LHCN-M2 (cell line): ENCODE measurements at regions not wholly inside any gene's neighbourhood (a gene's known extent, or its start where the extent isn't known, plus 50 kb on each side); places are given as distances from the start of the nearest gene placed in this dataset.
"Not testable (repeated sequence)": the region's sequence is repeated elsewhere in the genome, so short reads cannot be mapped to it uniquely, and the experiment has no call there.

Experiments
- DNase-seq: peaks from one replicate; pipeline ENCODE4 v3.0.0-alpha.2; 2012; ENCODE audit warnings: low read depth

DNA sequence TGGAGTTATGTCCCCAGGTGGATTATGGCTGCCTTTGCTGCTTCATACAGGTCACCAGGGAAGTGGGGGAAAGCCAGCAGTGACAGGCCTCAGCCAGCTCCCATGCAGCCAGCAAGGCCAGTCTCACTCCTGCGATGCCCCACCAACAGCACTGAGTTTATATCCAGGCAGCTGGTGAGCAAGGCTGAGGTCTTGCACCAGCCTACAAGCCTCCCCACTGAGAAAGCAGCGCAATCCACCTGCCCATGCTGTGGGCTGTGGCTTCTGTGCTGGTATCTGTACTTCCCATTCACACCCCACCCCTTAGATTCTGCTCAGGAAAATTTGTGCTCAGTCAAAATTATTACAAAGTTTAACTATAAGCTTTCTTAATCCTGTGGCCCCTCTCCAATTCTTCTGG, 153.5 kb downstream of the HHIP start:
- no peak for DNase-seq

DNA sequence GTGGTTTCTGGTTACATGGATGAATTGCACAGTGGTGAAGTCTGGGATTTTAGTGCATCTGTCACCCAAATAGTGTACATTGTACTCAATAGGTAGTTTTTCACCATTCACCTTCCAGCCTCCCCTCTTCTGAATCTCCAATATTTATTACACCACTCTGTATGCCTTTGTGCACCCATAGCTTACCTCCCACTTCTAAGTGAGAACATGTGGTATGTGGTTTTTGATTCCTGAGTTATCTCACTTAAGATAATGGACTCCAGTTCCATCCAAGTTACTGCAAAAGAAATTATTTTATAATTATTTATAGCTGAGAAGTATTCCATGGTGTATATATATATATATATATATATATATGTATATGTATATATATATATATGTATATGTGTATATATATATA, 155.8 kb downstream of the HHIP start:
- DNase-seq: no peak

DNA sequence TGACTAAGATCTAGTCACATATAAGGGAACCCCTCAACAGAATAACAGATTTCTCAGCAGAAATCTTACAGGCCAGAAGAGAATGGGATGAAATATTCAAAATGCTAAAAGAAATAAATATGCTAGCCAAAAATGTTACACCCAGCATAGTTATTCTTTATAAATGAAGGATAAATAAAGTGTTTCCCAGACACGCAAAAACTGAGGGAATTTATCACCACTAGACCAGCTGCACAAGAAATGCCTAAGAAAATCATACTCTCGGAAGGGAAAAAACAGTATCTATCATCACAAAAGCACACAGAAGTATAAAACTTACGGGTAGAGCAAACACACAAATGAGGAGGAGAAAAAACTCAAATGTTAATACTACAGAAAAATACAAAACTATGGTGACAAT, 162.1 kb downstream of the HHIP start:
- DNase-seq: no peak

DNA sequence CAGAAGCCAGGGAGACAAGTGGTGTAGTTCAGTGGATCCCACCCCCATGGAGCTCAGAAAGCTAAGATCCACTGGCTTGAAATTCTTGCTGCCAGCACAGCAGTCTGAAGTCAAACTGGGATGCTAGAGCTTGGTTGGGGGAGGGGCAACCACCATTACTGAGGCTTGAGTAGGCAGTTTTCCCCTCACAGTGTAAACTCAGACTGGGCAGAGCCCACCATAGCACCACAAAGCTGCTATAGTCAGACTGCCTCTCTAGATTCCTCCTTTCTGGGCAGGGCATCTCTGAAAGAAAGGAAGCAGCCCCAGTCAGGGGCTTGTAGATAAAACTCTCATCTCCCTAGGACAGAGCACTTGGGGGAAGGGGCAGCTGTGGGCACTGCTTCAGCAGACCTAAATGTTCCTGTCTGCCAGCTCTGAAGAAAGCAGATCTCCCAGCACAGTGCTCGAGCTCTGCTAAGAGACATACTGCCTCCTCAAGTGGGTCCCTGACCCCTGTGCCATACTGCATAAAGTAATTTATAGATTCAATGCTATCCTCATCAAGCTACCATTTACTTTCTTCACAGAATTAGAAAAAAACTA, 163.2 kb downstream of the HHIP start:
- DNase-seq: no peak

DNA sequence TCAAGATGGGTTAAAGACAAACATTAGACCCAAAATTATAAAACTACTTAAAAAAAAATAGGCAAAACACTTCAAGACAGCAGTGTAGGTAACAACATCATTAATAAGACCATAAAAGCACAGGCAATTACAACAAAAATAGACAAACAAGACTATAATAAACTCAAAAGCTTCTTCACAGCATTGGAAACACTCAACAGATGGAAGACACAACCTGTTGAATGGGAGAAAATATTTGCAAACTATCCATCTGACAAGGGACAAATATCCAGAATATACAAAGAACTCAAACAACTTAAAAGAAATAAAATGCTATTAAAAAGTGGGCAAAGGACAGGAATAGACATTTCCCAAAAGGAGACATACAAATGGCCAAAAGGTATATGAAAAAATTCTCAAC, 170.7 kb downstream of the HHIP start:
- DNase-seq: no peak

DNA sequence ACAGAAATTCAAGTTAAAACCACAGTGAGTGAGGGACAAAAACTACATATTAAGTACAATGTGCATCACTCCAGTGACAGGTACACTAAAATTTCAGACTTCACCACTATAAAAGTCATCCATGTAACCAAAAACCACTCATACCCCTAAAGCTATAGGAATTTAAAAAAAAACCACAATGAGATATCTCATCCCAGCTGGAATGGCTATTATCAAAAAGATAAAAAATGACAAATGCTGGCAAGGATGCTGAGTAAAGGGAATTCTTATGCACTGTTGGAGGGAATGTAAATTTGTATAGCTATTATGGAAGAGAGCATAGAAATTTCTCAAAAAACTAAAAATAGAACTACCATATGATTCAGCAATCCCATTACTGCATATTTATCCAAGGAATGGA, 171.1 kb downstream of the HHIP start:
- no peak for DNase-seq

DNA sequence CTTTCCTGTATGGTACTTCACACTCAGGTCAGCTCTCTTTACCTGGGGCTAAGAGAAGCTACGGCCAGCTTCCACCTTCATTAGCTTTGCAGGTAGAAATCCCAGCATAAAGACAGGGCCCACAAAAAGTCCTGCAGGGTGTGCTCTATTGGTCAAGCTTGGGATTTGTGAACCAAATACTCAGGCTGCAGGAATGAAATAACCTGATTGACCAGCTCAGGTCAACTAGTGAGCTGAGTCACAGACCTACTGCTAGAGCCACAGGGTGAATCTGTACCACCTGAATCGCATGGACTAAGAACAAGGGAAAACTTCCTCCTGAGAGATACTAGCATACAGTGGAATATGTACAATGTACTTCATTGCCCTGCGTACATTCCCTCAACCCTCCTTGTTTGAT, 172.2 kb downstream of the HHIP start:
- DNase-seq: no peak

DNA sequence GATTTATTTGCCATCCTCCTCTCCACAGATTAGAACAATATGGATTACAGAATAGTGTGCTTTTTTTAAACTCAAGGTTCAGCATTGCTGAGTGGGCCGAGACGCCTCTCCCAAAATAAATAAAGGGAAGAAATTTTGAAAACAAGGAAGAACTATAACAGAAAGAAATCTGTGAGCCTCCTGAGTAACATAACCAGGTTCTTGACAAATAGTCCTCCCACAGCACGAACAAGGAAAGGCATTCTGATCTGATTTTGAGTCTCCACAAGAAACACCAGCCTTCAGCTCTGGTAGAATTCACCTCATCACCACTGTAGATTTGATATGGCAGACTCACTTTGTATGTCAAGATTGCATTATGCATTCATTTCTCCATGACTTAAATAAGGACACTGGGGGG, 173.6 kb downstream of the HHIP start:
- DNase-seq: no peak

DNA sequence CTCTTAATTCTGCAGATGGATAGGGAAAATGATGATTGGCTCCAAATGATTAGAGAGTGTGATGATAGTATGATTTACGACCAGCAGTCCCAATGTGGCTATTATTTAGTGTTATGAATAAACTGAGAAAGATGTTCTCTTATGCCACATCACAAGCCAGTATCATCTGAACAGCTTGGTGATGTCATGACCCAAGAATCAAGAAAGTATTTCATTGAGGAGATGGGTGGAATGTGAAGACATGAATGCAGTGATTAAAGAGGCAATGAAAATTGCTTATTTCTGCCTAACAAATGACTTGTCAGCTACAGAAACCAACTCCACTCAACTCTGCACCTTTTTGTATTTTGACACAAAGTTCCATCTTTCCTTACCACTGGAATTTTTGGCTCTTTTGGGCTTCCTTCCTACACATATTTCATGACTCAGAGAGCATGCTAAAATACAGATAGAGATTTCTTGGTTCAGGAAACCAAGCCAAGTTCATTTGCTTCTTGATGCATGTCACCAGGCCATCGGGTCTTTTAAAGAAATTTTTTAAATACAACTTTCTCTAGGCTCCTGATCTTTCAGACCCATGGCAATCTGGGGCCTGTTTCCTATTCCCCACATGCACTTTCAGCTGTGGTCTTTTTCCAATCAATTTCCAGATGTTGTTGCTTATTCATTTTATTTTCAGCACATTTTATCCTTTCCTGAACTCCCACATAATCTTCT, 174.2 kb downstream of the HHIP start:
- peak; percentile 38 for DNase-seq

DNA sequence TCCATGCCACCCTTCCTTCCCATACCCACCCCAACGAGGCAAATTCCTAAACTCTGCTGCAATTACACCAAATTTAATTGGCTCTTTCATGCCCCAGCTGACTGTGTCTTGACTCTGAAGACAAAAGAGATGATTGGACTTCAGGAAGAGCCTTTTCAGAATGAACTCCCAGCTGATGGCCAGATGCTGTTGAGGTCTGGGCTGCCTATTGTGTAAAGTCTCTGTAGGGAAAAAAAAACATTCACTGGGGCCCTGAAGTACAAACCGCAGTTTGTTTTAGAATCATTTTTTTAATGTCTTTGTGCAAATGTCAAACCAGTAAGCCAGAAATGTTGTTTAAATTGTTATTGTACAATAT, 174.8 kb downstream of the HHIP start:
- peak; percentile 62 for DNase-seq

DNA sequence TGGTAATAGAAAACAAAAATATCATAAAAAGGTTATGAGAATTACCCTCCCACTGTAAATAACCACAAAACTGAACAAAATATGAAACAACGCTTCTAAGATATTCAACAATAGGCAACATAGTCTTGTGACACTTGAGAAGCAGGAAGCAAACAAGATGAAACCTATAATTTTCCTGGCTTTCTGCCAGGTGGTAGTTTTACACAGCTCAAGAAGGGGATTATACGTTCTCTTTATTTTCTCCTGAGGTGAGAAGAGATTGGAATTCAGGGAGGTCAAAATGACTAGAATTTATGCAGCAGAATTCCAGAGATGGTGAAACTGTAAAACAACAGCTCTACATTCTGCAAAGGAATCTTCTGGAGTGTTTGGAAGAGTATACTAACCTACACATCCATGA, 186.0 kb downstream of the HHIP start:
- peak; percentile 5 for DNase-seq

DNA sequence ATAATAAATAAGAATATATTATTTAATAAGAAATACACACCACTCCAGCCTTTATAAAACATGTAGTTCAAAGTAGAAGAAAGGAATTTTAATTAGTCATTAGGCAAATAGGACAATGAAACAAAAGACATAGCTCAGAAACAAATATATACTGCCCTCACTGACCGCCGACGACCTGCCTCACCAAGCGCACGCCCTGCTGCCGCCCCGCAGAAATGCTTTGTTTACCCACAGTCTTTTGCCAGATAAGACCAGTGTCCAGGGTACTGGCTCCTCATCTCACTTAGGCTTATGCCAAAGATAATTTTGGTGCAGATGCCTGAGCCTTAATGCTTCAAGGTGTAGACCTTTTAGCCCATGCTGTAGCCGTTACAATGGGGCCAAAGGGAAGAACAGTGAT, 199.5 kb downstream of the HHIP start:
- no peak for DNase-seq

DNA sequence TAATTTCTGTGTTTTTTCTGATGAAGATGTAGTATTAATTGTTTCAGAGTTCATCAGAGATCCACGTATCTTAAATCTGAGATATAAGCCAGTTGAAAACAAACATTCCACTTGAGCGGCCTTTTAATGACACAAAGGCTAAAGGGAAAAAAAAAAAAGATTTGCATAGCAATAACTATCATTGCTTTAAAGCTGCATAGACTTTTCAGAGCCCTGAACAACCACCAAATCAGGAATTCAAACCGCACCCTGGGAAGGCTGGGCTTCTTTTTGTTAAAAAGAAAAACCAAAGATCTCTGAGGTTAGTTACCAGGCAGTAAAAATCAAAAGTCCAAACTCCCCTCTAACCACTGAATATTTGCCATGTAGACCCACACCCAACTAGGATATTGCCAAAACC, 206.0 kb downstream of the HHIP start:
- no peak for DNase-seq

DNA sequence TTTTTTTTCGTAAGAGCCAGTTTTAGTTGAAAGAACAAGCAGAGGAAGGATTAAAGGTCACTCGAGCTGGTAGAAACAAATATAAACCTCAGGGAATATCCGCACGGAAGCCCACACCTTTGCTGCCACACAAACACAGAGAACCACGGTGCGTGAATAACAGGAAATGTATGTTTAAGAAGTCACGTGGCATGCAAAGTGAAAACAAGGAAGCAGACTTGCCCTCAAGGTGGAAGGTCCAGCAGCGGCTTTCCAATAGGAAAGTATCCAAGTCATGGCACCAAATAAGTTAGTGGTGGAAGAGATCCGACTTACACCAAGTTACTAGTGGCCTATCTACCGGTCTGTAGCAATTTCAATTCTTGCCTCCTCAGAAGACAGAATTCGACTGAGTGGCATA, 215.5 kb downstream of the HHIP start:
- no peak for DNase-seq

DNA sequence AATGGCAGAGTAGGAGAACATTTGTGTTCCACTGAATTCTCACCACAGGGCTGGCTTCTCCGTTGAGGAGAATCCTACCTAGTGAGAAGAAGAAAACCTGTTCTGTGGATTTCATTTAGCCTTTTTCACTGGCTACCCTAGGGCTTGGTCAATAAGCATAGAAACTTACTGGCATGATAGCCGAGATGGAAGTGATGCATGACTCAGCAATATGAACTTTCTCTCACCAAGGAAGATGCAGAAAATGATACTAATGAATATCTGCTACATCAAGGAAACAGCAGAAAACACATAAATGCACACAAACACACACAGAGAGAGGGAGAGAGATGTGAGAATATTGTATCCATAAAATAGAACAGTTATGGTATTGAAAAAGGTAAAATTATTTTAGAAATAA, 216.3 kb downstream of the HHIP start:
- no peak for DNase-seq

DNA sequence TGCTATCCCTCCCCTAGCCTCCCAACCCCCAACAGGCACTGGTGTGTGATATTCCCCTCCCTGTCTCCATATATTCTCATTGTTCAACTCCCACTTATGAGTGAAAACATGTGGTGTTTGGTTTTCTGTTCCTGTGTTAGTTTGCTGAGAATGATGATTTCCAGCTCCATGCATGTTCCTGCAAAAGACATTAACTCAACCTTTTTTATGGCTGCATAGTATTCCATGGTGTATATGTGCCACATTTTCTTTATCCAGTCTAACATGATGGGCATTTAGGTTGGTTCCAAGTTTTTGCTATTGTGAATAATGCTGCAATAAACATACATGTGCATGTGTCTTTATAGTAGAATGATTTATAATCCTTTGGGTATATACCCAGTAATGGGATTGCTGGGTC, 218.9 kb downstream of the HHIP start:
- not testable (repeated sequence) for DNase-seq

DNA sequence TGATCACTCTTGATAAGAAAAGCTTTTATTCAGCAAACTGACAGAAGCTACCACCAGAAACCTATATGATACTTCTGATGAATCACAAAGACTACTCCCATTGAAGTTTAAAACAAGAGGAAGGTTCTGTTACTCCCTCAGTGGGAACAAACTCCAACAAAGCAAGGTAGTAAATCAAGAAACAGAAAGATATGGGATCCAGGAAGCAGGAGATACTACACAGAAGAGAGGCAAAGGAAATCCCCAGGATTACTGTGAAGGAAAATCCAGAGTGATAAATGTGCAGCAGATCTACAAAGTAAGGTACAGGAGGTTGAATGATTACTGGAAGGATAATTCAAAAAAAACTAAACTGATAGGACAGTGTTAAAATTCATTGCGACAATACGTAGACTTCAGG, 222.4 kb downstream of the HHIP start:
- DNase-seq: no peak

DNA sequence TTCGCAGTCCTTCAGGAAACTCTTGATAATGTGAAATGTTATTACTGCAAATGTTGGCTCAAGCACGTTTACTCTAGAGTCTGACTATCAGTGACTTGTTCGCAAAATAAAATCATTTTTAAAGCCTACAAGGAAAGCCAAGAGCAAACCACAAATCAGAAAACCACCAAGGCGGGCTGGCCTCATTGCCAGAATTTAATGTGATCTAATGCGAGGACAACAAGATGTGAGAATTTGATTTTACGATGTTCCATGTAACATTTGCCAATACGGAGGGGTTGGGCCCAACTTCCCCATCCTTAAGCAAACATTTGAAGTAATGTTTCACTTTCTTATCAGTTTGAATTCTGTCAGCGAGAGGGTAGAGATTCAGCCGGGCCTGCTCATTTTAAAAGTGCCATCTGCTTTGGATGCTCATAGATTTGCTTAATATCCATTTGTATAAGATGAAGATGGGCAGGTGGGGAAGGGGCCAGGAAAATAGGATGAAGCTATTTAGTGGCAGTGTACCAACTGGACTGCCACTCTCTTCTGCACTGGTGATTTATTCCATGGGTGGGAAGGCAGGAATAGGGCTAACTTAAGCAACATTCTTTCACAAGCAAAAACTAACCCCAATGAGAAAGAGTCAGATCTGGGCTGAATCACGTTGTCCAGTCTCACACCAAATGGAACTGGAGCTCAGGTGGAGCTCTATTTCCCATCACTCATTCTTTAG, 225.3 kb downstream of the ANAPC10 start:
- DNase-seq: no peak

DNA sequence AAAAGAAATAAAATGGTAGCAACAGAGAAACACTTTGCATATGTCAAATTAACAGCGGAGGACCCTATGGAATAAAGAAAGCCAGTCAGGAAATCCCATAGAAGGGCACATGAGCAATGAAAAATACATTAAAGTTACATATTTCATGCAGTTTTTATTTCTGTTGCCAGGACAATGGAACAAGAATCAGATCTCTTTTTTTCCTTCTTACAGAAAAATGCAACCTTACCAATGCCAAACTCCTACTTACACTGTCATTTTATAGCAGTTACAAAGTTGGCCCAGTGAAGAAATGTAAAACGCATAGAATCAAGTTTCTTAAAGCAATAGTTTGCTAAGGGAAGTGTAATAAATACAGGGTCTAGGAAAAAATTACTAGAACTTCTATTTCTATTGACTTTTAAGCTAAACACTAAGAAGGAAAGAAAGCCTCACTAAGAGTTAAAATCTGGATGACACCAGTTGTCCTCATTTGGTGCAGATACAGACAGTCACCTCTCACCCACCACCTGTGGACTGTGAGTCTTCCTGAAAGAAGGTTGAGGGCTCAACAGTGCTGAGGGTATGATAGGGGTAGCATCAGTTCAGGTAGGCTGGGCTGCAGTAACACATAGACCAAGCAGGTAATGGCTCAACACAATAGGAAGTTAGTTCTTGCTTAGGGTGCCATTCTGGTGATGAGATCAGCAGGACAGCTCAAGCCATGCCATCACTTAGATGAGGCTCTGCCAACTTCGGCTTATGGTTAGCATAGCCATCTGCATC, 224.6 kb downstream of the ANAPC10 start:
- no peak for DNase-seq

DNA sequence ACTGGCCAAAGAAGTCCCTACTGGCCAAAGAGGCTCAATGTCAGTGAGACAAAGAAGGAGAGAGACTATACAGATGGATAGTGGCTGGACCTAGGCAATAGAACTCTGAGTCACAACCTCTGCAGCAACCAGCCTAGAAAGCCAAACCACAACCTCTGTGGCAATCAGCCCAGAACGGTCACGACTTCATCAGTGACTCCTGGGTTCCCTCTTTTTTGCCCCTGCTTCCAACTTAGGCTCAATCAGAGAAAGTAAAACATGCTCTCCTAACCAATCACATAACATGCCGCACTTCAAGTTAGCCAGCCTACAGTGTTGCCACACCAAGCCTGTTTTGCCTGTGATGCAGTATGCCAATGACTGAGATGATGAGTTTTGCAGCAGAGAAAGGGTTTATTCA, 203.4 kb downstream of the ANAPC10 start:
- DNase-seq: peak; percentile 85

DNA sequence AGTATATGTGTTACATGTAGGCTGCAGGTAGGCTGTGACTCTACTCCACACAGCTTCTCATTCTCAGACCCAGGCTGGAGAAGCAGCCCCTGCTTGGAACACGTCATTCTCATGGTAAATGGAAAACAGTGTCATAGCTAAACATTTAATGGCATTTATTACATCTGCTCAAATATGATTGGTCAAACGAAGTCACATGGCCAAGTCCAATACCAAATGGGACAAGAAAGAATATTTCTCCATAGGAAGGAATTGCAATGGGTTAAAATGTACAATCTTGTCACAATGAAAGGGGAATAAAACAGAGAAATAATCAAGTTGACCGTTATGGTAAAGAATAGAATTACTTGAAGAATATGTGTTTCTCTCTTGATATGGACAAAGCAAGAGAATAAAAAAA, 198.6 kb downstream of the ANAPC10 start:
- no peak for DNase-seq

DNA sequence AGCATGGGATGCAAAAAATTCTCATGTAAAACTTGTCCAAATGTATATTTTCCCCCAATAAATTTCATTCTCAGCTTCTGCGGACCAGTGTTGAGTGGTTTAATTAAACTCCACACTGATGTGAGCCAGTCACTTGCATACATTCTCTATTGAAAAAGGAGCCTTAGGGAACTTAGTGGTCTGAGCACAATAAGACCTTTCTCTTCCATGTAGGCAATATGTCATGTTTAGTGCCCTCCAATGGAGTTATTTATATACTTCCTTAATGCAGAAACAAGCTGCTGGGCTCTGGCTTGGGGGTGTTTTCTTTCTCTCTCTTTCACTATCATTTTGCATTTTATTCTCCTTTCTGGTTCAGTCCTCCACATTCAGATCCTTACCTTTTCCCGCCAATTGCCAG, 196.9 kb downstream of the ANAPC10 start:
- no peak for DNase-seq

DNA sequence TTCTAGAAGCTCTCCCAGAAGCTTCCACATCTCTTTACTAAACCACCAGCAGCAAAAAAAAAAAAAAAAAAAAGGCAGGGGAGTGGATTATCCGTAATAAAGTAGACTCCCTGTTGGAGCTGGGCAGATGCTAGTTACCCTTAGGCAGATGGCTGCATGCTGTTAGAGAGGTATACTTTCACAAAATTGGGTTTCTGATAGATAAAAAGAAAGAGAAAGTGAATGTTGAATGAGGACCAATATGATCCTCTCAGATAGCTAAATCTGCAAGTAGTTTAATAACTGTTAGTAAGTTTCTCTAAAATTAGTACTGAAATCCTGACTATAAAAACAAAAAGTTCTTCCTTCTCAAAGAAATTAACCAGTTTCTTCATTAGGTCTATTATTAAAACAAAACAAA, 195.4 kb downstream of the ANAPC10 start:
- DNase-seq: no peak
